ENCODE measurements at regions not wholly inside any gene's neighbourhood (a gene's known extent, or its start where the extent isn't known, plus 50 kb on each side); places are given as distances from the start of the nearest gene placed in this dataset.

- H3K9ac ChIP-seq, result no peak overlapping the region
- H3K9me3 ChIP-seq, result no peaks in the 10 kb centered on the region
- no peak overlapping the region for H3K4me2 ChIP-seq
- H3K27me3 ChIP-seq, result no peaks in the 10 kb centered on the region
- peaks cover 7% of the 10 kb centered on the region; the same call in 1 of the 2 replicates for H3K4me1 ChIP-seq
- H3K36me3 ChIP-seq, result no peaks in the 10 kb centered on the region
- no peak for TF ChIP-seq Cebpa-rat (IDR thresholded peaks at IDR 0.05)
- H3K4me3 ChIP-seq, result no peak overlapping the region
- no peak overlapping the region for H3K27ac ChIP-seq
- H4K20me1 ChIP-seq, result no peaks in the 10 kb centered on the region
Observed at GRCh38 chr11:106238704-106239360, 161.4 kb downstream of the AASDHPPT start.

DNA sequence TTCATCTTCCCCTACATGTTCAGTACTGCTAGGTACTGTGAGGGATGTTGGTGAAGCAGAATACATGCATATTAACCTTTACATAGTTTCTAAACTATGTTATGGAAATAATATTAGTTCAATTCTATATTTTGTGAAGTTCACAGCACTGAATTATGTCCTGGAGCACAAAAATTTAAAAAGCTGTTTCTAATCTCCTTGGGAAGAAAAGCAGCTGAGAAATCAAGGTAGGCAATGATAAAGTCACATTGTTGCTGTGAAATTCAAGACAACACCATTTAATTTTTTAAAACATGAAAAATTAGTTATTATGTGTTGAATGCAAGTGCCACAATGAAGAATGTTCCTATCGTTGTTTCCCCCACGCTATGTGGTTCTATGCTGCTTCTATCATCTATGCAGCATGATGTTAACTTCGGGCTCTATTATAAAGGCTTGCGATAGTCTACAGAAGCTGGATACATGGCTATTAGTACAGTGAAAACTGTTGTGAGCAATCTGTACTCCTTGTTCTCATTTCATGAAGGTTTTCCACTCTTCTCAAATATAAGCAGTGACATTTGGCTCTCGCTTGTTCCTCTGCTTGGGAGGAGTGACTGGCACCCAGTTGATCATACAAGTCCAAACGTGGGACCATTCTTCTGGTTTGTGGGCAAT lies 164.3 kb downstream of the AASDHPPT start:
- Histone ChIP-seq H3K9ac (no peak overlapping the region), H3K27me3 (no peaks in the 10 kb centered on the region), H3K27ac (no peak overlapping the region), H3K4me3 (no peak overlapping the region), H3K9me3 (peaks cover 7% of the 10 kb centered on the region), H4K20me1 (no peaks in the 10 kb centered on the region), H3K4me1 (no peaks in the 10 kb centered on the region), H3K4me2 (no peak overlapping the region), H3K36me3 (no peaks in the 10 kb centered on the region)
- no peak for TF ChIP-seq Cebpa-rat (IDR thresholded peaks at IDR 0.05)

DNA sequence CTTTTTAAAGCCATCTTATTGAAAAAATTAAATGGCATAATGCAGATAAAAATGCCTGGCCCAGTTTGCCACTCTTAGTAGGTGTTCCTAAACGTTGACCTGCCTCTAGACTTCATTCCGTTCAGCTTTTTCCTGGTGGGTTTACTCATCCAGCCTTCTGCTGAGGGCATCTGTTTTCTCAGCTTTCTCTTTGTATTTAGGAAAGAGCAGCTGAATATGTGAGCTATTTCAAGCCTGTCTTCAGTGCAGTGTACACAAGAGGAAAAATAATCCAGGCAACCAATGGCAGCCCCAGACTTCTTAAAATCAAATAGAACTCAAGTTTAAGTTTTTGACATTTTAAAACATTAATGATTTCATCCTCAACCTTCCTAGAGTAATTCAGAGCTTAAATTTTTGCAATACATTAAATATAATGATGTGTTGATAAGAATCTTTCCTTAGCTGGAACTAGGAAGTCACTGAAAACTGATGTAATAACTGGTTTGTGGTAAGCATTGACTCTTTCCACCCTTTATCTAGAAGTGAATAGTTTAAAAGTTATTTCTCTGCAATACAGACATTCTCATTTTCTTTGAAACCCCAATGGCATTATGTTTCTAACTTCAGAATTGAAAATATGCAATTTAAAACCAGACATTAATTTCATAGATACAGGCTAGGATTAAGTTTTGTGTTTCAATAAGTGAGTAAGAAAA lies 165.4 kb downstream of the AASDHPPT start:
- Histone ChIP-seq H3K4me3 (no peak overlapping the region), H3K27me3 (no peaks in the 10 kb centered on the region), H3K4me2 (no peak overlapping the region), H3K36me3 (no peaks in the 10 kb centered on the region), H3K27ac (no peak overlapping the region), H4K20me1 (no peaks in the 10 kb centered on the region), H3K4me1 (no peaks in the 10 kb centered on the region), H3K9ac (no peak overlapping the region), H3K9me3 (peaks cover 18% of the 10 kb centered on the region)
- no peak for TF ChIP-seq Cebpa-rat (IDR thresholded peaks at IDR 0.05)

DNA sequence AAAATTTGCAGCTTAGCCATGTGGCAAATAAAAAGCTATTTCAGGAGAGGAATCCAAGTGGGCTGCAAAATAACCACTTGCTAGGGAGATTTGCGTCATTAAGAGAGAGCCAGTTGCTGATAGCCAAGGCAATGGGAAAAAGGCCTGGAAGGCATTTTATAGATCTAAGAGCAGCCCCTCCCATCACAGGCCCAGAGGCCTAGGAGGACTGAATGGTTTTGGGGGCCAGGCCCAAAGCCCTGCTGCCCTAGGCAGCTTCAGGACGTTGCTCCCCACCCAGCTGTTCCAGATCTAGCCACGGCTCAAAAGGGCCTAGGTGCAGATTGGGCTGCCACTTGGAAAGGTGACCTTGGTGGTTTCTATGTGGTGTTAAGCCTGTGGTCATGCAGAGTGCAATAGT lies 169.0 kb downstream of the AASDHPPT start:
- no peaks in the 10 kb centered on the region for H3K36me3 ChIP-seq
- H3K27ac ChIP-seq, result no peak overlapping the region
- no peak overlapping the region for H3K9ac ChIP-seq
- H4K20me1 ChIP-seq, result no peaks in the 10 kb centered on the region
- H3K27me3 ChIP-seq, result no peaks in the 10 kb centered on the region
- H3K4me1 ChIP-seq, result no peaks in the 10 kb centered on the region
- H3K4me2 ChIP-seq, result no peak overlapping the region
- H3K4me3 ChIP-seq, result no peak overlapping the region
- peaks cover 18% of the 10 kb centered on the region for H3K9me3 ChIP-seq
- no peak for TF ChIP-seq Cebpa-rat (IDR thresholded peaks at IDR 0.05)

- no peak for TF ChIP-seq Cebpa-rat (IDR thresholded peaks at IDR 0.05)
- H3K4me3 ChIP-seq, result no peak overlapping the region
- H3K4me2 ChIP-seq, result no peak overlapping the region
- no peaks in the 10 kb centered on the region for H3K27me3 ChIP-seq
- peaks cover 18% of the 10 kb centered on the region for H3K9me3 ChIP-seq
- H3K9ac ChIP-seq, result no peak overlapping the region
- no peak overlapping the region for H3K27ac ChIP-seq
- no peaks in the 10 kb centered on the region for H4K20me1 ChIP-seq
- H3K4me1 ChIP-seq, result no peaks in the 10 kb centered on the region
- no peaks in the 10 kb centered on the region for H3K36me3 ChIP-seq
Observed at GRCh38 chr11:106249617-106250239, 172.3 kb downstream of the AASDHPPT start.

- no peak overlapping the region for H3K4me2 ChIP-seq
- peaks cover 13% of the 10 kb centered on the region for H3K9me3 ChIP-seq
- H3K27ac ChIP-seq, result no peak overlapping the region
- no peaks in the 10 kb centered on the region for H3K36me3 ChIP-seq
- H3K4me3 ChIP-seq, result no peak overlapping the region
- H3K27me3 ChIP-seq, result no peaks in the 10 kb centered on the region
- H3K9ac ChIP-seq, result no peak overlapping the region
- no peak for TF ChIP-seq Cebpa-rat (IDR thresholded peaks at IDR 0.05)
- H3K4me1 ChIP-seq, result no peaks in the 10 kb centered on the region
- H4K20me1 ChIP-seq, result no peaks in the 10 kb centered on the region
Observed at GRCh38 chr11:106262852-106263251, 185.4 kb downstream of the AASDHPPT start.

DNA sequence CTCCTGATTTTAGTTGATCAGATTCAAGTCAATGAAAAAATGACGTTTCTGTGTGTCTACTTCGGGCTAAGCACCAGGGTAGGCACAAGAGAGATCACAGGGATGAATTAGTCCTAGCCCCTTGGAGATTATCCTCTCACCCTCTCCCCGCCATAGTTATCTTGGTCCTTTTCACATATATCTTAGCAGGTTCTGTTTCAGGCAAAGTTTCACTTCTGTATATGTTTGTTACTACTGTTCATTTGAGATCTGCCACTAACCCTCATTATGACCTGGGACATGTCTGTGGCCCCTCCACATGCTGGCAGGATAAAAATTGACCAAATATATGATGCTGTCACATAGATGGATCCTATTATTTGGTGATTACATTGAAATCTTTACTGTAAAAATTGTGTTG lies 186.1 kb downstream of the AASDHPPT start:
- Histone ChIP-seq H3K9me3 (peaks cover 13% of the 10 kb centered on the region), H3K27me3 (no peaks in the 10 kb centered on the region), H3K9ac (no peak overlapping the region), H3K36me3 (no peaks in the 10 kb centered on the region), H3K4me1 (no peaks in the 10 kb centered on the region), H3K27ac (no peak overlapping the region), H3K4me3 (no peak overlapping the region), H4K20me1 (no peaks in the 10 kb centered on the region), H3K4me2 (no peak overlapping the region)
- no peak for TF ChIP-seq Cebpa-rat (IDR thresholded peaks at IDR 0.05)

GRCh38 chr11:106271086-106271485 lies 193.6 kb downstream of the AASDHPPT start:
- Histone ChIP-seq H4K20me1 (no peaks in the 10 kb centered on the region), H3K4me2 (no peak overlapping the region), H3K4me3 (no peak overlapping the region), H3K27ac (no peak overlapping the region), H3K4me1 (no peaks in the 10 kb centered on the region), H3K9me3 (peaks cover 13% of the 10 kb centered on the region), H3K36me3 (no peaks in the 10 kb centered on the region), H3K27me3 (no peaks in the 10 kb centered on the region), H3K9ac (no peak overlapping the region)
- TF ChIP-seq Cebpa-rat (IDR thresholded peaks at IDR 0.05), result no peak

DNA sequence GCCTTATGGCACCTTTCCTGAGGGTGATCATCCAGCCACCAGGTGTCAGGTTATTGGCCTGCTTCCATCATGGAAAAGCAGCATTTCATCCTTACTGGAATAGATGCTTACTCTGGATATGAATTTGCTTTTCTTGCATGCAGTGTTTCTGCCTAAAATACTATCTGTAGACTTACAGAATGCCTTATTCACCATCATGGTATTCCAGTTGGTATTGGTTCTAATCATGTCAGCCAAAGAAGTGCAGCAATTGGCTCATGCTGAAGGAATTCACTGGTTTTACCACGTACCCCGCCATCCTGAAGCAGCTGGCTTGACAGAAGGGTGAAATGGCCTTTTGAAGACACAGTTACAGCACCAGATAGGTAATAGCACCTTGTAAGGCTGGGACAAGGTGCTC lies 194.2 kb downstream of the AASDHPPT start:
- Histone ChIP-seq H3K36me3 (no peaks in the 10 kb centered on the region), H3K4me3 (no peak overlapping the region), H4K20me1 (no peaks in the 10 kb centered on the region), H3K4me1 (no peaks in the 10 kb centered on the region), H3K27ac (no peak overlapping the region), H3K9ac (no peak overlapping the region), H3K9me3 (peaks cover 12% of the 10 kb centered on the region), H3K4me2 (no peak overlapping the region), H3K27me3 (no peaks in the 10 kb centered on the region)
- TF ChIP-seq Cebpa-rat (IDR thresholded peaks at IDR 0.05), result no peak

GRCh38 chr11:106275151-106275550 lies 197.7 kb downstream of the AASDHPPT start:
- Histone ChIP-seq H3K36me3 (no peaks in the 10 kb centered on the region), H3K27ac (no peak overlapping the region), H3K4me1 (no peaks in the 10 kb centered on the region), H3K27me3 (no peaks in the 10 kb centered on the region), H3K4me3 (no peak overlapping the region), H3K9ac (no peak overlapping the region), H3K4me2 (no peak overlapping the region), H4K20me1 (no peaks in the 10 kb centered on the region), H3K9me3 (no peaks in the 10 kb centered on the region)
- TF ChIP-seq Cebpa-rat (IDR thresholded peaks at IDR 0.05), result no peak
